ENCODE measurements at regions not wholly inside any gene's neighbourhood (a gene's known extent, or its start where the extent isn't known, plus 50 kb on each side); places are given as distances from the start of the nearest gene placed in this dataset.

- no peak for FAIRE-seq
These were observed 782.5 kb upstream of the HS6ST1 start for GRCh38 chr2:129101186-129101585.

More at GRCh38 chr2:129101186-129101585, 782.5 kb upstream of the HS6ST1 start:
- H2AFZ ChIP-seq (ENCODE audit: low read depth, low read length), result no peak overlapping the region
- WGBS (ENCODE audit: insufficient coverage, low coverage, missing lambda C conversion rate), result 0% methylated on average over 2 of the region's 2 CpGs
- TF ChIP-seq ZBTB2 (IDR thresholded peaks at IDR 0.05), result no peak
- ChIA-PET POLR2A (no interaction called here), CTCF (ENCODE audit: low intra/inter-chr PET ratio) (no interaction called here)
- H3K27me3 ChIP-seq (ENCODE audit: control insufficient read depth in 2 of 2, insufficient read depth in 2 of 2, low read length in 2 of 2), result peaks cover 0 to 4% of the 10 kb centered on the region in 2 experiments; a peak in 1 of 5 replicates
- H3K4me3 ChIP-seq, result no peak overlapping the region
- H3K9ac ChIP-seq (ENCODE audit: insufficient read depth in 1 of 2, low read depth in 2 of 2, low read length in 2 of 2), result no peak overlapping the region
- no peaks in the 10 kb centered on the region for H4K20me1 ChIP-seq (replicated peaks; ENCODE audit: control insufficient read depth, insufficient read depth, low read length)
- H3K4me1 ChIP-seq (replicated peaks in 1 of 2; ENCODE audit: control insufficient read depth in 2 of 2, insufficient read depth in 2 of 2, low read length in 2 of 2), result no peaks in the 10 kb centered on the region
- no peaks in the 10 kb centered on the region for H3K36me3 ChIP-seq (ENCODE audit: control insufficient read depth, insufficient read depth, low read length)
- no peaks in the 10 kb centered on the region for H3K9me1 ChIP-seq (ENCODE audit: control insufficient read depth, insufficient read depth, low read length)
- H3K4me2 ChIP-seq (ENCODE audit: insufficient read depth, low read length), result no peak overlapping the region
- ATAC-seq (no peak), DNase-seq (ENCODE audit: extremely low read depth in 1 of 4, low spot score in 3 of 4) (no peak)
- H3K79me2 ChIP-seq (ENCODE audit: control insufficient read depth, insufficient read depth, low read length), result no peaks in the 10 kb centered on the region
- H3K27ac ChIP-seq (ENCODE audit: extremely low read depth, low read depth, low read length), result no peak overlapping the region
- intact Hi-C loops (cut with micrococcal nuclease), result no loop called here
- BruUV-seq (replicated peaks), result no TSS peak
- in situ Hi-C loops (cut with MboI), result no loop called here
- no peaks in the 10 kb centered on the region for H3K9me3 ChIP-seq (replicated peaks; ENCODE audit: control insufficient read depth, insufficient read depth, low read depth, low read length)
